NAMALWA (cell line): ENCODE measurements at regions not wholly inside any gene's neighbourhood (a gene's known extent, or its start where the extent isn't known, plus 50 kb on each side); places are given as distances from the start of the nearest gene placed in this dataset.
"Not testable (repeated sequence)": the region's sequence is repeated elsewhere in the genome, so short reads cannot be mapped to it uniquely, and the experiment has no call there.

ENCODE experiments used
- DNase-seq: peaks from one replicate; pipeline ENCODE4 v3.0.0-alpha.2; 2015; ENCODE audit warnings: low spot score

DNA sequence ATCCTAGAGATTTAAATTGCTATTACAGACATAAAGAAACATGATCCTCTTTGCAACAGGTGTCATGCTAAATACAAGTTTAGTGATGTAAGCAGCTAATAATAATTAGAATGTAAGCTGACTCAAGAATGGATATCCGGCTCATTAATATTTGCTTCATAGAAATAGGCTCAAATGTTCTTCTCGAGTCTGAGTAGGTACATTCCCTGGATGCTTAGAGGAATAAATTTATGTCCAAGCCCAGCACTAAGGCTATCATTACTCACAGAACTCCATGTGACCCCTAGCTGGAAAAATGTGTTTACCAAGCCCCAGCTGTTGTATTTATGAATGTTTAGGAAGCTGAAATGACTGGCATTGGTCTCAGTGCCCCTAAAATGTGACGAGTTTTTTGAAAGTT lies 87.6 kb upstream of the TSPAN7 start:
- no peak for DNase-seq

DNA sequence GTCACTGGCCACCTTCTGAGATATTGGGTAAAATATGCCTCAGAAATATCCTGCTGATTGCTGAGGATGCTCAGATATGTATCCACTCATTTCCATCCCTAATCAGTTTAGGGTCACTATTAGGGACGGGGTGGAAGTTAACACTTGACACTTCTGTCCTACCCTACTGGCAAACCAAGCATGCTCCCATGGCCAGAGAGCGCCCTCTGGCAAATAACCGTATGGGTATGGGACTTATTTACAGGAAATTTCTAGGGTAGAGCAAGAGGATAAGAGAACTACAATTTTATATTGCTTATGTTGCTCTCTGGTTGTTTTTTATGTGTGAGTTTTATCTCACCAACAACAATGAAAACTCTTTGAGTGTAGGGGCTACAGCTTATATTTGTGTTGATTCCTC lies 86.8 kb upstream of the TSPAN7 start:
- DNase-seq = no peak

GRCh38 chrX:38482183-38482582 lies 79.2 kb upstream of the TSPAN7 start:
- DNase-seq = no peak

DNA sequence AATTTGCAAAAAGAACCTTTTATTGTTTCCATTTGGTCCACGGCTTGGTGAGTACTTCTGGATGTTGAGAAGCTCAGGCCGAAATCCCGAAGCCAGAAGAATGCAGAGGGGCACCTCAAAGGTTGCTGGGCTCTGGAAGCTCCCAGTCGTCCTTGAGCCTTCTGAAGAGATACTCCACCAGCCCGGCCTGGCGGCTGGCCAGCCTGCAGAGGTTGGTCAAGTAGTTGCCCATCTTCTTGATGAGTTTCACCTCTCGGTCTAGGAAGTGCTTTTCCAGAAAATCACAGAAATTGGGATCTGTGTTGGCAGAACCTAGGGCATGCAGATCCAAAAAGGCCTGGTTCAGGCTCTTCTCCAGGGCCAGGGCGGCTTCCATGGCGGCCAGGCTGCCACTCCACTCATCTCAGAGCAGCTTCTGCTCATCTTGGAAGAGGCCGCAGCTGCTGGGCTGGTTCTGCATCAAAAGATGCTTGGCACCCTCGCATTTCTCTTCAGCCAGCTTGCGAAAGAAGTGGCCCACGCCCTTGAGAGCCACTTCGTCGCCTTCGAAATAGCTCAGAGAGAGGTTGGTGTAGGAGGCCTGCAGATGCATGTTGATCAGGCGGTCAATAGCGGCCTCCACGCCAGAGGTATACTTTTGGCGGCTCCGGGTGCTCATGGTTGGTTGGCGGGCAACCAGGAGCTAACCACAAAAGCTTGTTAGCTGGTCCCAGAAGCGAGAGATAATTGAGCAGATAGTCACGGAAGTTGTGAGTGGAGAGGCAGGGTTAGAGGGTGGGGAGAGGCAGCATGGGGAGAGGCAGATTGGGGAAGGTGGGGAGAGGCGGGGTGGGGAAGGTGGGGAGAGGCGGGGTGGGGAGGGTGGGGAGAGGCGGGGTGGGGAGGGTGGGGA lies 76.5 kb upstream of the TSPAN7 start:
- DNase-seq = no peak

GRCh38 chrX:38489341-38489740 lies 72.0 kb upstream of the TSPAN7 start:
- no peak for DNase-seq

GRCh38 chrX:38494239-38494823 lies 67.0 kb upstream of the TSPAN7 start:
- DNase-seq = no peak

GRCh38 chrX:38499658-38500057 lies 61.7 kb upstream of the TSPAN7 start:
- not testable (repeated sequence) for DNase-seq

DNA sequence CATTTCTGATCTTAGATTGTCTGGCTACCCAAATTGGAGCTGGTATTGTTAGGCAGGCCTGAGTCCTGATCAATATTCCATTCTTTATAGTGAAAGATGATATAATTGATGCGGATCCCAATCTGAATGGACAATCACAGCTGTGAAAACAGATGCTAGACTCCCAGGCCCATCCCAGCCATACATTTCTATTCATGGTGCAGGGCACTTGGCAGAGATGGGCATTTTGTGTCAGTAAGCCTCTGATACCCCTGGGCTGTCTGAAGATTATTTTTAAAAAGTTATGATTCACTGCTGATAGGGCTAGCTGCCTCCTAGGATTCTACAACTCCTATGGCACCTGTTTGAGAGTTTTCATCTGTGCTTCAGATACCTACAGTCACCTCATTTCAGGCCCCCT lies 61.2 kb upstream of the TSPAN7 start:
- no peak for DNase-seq

DNA sequence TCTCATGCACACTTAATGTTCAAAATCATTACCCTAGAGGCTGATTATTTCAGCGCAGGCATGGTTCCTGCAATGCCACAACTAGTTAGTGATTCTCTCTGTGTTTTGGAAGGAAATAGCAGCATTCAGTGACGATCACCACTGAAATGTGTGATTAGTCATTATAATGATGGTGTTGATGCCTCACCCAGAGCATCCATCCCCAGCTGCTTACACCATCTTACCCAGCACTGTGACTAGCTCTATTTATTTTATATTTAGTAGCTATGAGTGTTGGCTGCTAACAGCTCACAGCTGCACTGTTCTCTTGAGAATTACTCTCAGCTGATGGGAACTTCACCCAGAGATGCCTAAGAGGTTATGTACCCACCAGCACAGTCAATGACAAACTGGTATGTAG lies 60.5 kb upstream of the TSPAN7 start:
- peak; percentile 8 for DNase-seq

DNA sequence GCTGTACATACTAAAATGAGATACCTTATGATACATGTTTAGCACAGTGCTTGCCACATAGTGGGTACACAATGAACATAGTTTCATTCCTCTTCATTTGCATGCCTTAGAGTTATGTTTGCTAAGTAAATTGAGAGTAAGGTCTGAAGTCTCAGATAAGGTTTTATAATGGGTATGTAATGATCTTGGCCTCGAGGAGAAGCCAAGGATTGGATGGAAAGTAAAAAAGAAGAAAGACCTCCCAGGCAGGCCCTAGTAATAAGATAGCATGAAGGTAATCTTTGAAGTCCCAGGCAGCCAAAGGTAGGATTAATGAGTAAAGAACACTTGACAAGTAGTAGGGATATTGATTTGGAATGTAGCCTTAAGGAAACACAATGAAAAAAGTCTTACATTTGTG lies 55.8 kb upstream of the TSPAN7 start:
- no peak for DNase-seq
